Vagina (tissue), 2 donors: ENCODE measurements at regions not wholly inside any gene's neighbourhood (a gene's known extent, or its start where the extent isn't known, plus 50 kb on each side); places are given as distances from the start of the nearest gene placed in this dataset.

Experiments used
- CTCF ChIP-seq, 3 experiments: fragments of 450-650 bp in 2 of 3; fragments of 200-600 bp in 1 of 3; sonication (generic) in 1 of 3; IDR thresholded peaks; one replicate each; pipeline ENCODE4 v1.5.1; 2017 to 2019; ENCODE audit warnings: antibody characterized with exemption in 3 of 3, mild to moderate bottlenecking in 2 of 3, moderate library complexity in 2 of 3
- POLR2A ChIP-seq, 2 donors: fragments of 450-650 bp; IDR thresholded peaks; one replicate each; pipeline ENCODE4 v1.6.1; 2017; ENCODE audit warnings: antibody characterized with exemption in 2 of 2, mild to moderate bottlenecking in 2 of 2, moderate library complexity in 2 of 2
- POLR2AphosphoS5 ChIP-seq, 2 donors: sonication (generic); formaldehyde crosslinking; IDR thresholded peaks; one replicate each; pipeline ENCODE4 v1.9.0; 2017; ENCODE audit warnings: antibody characterized with exemption in 2 of 2, mild to moderate bottlenecking in 2 of 2, low read depth in 1 of 2; ENCODE audit not compliant: insufficient read depth in 1 of 2

- no peak for TF ChIP-seq POLR2AphosphoS5 (IDR thresholded peaks at IDR 0.05; ENCODE audit: insufficient read depth in 1 of 2, low read depth in 1 of 2)
- TF ChIP-seq CTCF (IDR thresholded peaks at IDR 0.05): no peak
- TF ChIP-seq POLR2A (IDR thresholded peaks at IDR 0.05): no peak
Observed at GRCh38 chr14:34338056-34338455, 124.0 kb downstream of the SPTSSA start.
